GM18868 (cell line): ENCODE measurements at regions not wholly inside any gene's neighbourhood (a gene's known extent, or its start where the extent isn't known, plus 50 kb on each side); places are given as distances from the start of the nearest gene placed in this dataset.

ENCODE experiments used
- ATAC-seq: cut with Tn5 transposase; IDR thresholded peaks from one replicate; pipeline ENCODE4 v1.9.1; 2021; ENCODE audit warnings: mild to moderate bottlenecking, moderate library complexity; ENCODE audit not compliant: unreplicated experiment

DNA sequence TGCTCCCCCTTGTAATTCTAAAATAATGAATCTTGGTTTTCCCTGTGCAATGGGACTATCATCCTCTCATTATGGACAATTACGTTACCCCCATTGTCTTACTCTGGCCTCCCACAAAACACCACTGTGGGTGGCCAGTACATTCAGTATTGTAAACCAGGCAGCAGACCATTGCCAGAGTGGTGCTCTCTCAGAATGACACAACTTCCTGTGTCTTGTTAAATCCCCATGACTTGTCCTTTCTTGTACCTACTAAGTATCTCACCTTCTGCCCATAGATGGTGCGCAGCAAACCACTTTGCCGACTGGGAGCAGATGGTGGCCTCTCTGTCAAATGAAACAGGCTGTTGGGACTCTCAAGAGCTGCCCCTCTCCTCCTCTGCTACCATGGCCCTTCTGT is 287.1 kb upstream of the RAG2 start:
- ATAC-seq = peak; percentile 45

DNA sequence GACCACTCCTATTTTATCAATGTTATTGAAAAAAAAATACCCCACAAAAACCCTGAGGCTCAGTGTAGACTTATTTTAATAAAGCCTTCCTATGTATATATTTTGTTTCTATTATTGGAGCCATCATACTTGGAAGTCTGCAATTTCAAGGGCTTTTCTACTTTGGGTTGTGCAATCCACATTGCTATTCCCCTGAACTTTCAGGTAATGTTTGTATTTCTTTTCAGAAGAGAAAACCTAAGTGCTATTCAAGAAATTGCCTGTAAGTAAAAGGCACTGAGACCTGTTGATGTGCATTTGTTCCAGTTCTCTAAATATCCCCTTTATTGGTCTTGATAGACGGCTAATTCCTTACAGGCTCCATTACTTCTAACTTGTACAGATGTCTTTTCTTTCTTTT is 280.7 kb upstream of the RAG2 start:
- ATAC-seq = no peak

DNA sequence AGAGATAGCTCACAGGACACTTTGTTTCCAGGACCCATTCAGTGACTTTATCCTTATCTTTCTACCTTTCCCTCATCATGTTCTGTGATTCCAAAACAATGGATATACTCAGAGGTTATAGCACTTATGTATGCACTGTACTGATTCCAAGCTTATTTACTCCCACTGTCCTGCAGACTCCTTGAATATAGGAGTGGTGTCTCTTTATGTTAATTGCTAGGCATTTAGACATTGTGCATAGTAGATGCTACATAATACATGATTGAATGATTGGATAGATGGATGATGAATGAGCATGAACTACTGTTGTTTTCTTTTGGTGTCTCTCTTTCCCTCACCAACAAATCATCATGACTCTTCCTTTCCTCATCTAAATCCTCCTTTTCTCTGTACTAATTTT is 279.1 kb upstream of the RAG2 start:
- no peak for ATAC-seq

DNA sequence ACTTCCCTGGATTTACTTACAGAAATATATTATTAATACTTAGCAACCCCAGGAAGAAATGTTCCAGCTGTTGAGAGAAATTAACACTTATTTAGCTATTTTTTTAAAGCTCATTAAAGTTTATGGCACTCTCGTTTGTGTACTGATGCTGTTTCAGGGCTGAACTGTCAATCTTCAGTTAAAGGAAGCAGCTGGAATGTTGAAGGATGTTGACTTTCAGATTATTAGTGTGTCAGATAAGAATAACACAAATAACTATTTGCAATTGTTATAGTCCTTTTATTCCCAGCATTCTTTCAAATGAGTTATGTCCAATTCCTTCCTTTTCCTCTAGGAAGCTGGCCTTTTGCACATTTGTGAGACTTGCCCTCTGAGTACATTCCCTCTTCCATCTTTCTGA is 278.2 kb upstream of the RAG2 start:
- ATAC-seq = no peak

DNA sequence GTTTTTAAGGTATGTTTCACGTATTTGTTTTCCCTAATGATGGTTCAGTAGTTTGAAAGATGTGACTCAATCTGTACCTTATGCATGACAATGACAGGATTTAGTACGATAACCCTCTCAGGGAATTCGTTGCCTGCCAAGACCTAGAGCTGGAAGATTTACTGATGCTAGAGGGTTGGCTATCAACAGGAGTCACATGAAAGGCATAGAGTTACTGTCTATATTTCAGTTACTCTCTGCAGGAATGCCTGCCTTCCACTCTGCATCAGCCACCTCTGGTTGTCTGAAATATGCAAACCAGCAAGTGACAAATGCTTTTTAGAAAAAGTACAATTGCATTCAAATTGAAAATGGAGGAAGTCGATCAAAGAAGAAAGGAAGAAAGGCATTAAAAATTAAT is 276.3 kb upstream of the RAG2 start:
- no peak for ATAC-seq

DNA sequence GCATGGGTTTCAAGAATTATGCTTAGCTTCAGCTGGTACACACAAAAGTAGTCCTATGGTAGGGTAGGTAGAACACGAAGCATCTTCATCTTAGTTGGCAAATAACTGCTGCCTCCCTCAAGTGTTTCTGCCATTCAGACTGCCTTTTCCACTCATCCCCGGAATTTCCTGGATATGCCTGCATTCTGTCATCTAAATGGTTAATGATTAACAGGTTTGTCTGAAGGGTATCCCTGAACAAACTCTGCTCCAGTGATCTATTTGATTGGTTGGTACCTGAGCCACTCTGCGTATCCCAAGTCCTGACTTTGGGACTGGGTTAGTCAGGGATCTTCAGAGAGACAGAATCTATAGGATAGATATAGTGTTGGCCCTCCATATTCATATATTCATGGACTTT is 272.3 kb upstream of the RAG2 start:
- ATAC-seq = no peak

DNA sequence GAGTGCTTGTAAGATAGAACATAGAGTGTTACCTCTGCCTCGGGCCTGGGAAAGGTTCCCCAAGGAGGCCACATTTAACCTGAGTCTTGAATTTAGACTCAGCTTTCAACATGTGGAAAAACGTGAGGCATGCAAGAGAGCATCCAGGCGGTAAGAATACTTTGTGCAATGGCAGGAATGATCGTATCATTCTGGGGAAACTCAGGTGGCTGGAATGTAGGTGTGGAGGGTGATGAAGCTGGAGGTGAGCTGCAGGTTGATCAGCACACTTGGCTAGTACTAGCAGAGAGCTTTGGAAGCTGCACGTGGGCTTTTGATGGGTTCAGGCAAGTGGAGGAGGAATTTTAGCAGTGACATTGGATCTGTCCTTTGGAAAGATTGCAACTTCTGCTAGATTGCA is 270.3 kb upstream of the RAG2 start:
- no peak for ATAC-seq

DNA sequence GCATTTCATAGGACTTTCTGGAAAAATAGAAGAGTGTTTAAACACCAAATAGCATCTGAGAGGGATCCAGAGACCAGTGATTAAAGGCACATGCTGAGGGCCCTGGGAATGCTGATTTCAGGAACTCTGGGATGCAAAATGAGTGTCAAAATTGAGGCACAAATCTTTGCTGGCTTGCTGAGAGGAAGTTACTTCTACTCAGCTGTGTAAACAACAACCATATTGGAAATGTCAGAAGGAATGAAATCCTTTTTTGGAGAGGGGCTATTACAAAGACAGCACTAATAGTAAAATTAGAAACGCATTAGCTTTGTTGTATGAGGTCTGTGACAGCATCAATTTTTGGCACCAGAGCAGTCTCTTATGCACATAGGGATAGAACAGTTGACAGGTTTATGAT is 267.8 kb upstream of the RAG2 start:
- ATAC-seq = no peak

DNA sequence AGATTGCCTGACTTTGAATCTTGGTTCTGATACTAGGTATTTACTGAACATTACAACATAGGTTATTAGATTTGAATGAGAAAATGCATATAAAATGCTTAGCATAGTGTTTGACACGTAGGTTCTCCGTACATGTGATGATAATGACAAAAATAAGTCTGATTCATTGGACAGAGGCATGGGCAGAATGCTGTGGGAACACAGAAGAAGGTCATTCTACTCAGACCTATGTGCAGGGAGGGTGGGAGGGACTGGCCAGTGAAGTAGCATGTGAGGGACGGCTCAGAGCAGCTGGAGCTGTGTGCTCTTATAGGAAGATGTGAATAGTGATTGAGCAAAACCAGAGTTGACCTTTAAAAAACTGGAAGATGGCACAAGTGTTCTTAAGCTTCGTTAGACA is 256.8 kb upstream of the RAG2 start:
- no peak for ATAC-seq

DNA sequence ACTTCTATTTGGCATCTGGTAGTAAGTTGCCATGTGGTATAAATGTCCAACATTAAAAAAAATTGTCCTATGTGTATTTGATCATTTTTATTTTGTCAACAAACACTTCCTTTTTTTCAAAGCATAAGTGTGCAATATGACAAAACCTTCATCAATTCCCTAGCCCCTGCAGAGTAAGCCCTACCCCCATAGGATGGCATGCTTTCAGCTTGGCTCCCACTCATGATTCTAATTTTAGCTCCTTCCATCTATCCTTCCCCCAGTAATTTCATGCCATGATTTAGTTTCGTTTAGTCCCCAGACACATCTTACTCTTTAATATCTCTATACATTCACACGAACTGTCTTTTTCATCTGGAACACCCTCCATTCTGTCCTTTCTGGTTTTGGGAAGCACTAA is 250.6 kb upstream of the RAG2 start:
- no peak for ATAC-seq

DNA sequence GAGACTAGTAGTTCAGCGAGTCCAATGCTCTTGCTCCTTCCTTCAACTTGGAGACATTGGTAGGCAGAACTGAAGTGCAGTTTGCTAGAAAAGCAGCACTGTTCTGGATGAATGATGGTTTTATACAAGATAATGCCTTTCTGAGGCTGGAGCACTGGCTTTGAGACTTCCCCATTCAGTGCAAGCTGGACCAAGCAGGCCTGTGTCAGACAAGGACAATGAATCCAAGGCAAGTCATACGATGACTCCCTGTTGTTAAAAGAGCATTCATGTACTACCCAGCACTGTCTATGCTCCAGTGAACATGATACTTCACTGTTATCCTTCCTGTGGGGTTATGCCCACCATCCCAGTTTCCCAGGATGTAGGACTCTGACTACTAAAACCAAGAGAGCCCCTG is 242.3 kb upstream of the RAG2 start:
- ATAC-seq = no peak

DNA sequence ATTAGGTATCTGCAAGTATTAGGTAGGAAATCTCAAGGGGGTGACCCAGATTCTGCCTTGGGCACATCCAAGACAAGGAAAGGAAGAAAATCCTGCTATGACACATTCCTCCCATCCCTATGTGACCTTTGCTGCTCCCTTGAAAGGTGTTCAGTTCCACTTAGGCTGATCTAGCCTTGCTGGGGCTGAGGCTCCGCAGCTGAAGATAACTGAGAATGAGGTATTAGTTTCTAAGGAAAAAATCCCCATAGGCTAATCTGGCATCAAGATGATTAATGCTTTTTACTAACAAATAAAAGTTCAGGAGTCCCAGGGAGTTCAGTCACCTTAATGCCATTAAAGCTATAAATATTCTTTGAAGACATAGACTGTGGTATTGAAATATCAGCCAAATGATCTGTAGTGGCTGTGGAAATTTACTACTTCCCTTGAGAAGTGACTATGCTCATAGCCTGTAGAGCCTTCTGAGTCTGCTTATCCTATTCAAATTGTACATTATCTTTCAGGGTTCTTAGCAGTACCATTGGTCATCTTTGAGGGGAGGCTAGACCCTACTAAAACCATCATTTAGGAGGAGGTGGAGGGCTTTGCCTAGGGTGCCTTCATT is 239.9 kb upstream of the RAG2 start:
- no peak for ATAC-seq

DNA sequence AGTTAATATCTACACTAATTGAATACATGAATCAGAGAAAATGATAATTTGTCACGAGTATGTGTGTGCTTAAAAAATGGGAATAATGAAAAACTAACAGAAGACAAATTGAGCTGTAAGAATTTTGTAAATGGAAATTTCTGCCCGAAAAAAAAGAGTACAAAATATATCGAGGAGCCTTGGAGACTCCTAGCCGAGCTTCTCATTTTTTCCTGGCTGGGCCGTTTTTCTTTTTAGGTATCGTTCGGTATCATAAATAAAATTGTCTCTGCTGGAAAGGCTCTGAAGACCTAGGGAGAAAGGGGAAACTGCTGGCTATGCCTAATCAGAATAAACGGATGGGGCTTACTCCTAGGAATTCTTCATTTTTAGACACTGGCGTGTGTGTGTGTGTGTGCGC is 227.2 kb upstream of the RAG2 start:
- ATAC-seq = no peak

DNA sequence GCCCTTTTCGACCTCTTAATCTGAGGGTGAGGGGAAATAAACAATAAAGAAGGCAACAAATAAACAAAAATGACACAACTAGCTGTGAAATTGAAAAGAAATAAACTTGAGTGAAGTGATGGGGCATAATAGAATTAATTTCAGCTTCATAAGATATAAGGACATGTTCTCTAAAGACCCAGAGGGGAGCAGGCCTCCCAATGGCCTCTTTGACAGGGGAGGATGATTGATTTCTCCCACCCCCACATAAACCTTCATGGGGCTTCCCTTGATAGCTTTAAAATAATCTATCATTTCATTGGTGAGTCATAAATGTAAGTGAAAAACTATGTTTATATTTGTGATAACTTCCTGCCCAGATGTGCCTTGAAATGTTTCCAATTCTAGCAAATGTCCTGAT is 226.3 kb upstream of the RAG2 start:
- no peak for ATAC-seq

DNA sequence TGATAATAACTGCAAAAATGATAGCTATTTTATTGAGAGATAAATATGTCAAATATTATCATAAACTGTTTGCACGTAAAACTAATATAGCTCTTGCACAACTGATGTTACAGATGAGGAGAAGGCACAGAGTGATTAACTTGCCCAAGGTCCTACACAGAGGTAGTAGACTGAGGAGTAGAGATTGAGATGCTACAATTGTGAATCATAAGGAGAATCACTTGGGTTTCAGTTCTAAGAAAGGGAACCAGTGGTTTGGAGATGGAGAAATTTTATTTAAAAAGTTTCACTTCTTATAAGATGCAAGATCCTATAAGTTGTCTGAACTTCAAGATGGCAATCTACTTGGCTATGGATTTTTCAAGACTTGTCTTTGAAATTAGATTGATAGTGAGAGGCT is 224.8 kb upstream of the RAG2 start:
- ATAC-seq = no peak

DNA sequence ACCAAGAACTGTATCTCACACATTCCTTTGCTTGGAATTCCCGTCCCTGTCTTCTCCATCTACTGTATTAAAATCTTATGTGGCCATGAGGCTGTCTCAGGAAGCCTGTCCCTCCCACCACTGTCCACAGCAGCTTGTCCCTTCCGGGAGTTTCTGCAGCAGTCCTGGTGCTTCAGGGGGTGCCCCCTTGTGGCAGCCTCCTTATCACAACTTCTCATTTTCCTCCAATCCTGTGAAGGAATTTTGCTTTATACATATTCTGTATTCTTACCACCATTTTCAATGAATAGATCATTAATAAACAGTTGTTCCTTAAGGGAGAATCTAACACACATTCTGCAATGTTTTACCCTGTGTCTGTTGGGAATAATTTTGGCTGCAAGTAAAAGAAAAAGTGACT is 220.4 kb upstream of the RAG2 start:
- peak; percentile 38 for ATAC-seq

DNA sequence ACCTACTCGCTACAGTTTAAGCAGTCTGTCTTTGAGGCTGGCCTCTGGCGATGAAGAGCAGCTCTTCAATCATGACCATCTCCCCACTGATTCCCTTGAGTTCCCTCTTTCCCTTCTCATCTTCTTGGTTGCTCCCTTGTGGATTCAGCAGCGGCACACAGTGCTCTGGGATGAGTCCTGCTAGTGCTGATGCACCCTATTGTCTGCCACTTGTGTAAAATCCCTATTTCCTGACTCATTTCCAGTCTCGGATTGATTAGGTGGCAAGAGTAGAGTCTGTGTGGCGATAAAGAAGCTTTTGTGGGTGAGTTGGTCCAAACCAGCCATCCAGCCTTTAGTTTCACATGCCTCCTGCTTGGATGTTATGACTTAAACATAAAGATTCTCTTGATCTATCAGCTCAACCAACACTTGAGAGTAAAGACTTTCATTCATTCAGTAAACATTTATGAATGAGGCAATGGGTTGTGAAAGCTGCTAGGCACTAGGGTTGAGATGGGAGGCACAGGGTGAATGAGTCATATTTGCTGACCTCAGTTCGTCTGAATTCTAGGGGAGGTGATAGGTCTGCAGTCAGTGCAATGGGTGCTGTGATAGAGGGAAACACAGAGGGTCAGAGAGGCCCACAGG is 219.4 kb upstream of the RAG2 start:
- peak; percentile 54 for ATAC-seq

DNA sequence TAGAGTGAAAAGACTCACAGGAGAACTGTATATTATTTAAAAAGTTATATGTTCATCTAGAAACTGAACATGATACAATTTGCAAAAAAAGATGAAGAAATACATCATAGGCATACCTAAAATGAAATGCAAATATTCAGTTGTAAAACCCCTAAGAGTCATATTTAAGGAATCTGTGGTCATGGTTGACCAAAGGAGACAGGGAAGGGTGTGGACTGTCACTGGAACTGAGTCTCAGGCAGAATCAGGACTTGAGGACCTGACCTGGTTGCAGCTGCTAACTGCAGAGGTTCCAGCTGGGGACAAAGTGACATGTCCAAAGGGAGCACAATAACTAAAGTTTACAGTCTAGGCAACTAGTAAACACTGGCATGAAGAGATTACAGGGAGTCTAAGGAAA is 211.3 kb upstream of the RAG2 start:
- no peak for ATAC-seq

DNA sequence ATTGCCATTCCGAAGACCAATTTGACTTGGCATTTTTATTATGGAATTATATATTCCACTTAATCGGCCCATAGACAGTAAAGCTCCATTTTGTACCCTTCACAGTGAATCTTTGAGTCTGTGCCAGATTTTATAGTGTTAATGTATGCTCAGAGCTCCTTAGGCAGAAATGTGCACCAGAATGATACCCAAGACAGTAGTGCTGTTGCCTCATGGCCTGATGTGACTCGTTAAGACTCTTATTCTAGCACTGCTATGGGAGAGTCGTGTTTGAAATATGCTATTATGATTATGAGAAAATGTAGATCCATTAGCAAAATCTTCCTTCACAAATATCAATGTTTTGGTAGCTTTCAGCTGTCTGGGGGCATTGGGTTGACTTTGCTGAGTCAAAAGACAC is 209.8 kb upstream of the RAG2 start:
- no peak for ATAC-seq

DNA sequence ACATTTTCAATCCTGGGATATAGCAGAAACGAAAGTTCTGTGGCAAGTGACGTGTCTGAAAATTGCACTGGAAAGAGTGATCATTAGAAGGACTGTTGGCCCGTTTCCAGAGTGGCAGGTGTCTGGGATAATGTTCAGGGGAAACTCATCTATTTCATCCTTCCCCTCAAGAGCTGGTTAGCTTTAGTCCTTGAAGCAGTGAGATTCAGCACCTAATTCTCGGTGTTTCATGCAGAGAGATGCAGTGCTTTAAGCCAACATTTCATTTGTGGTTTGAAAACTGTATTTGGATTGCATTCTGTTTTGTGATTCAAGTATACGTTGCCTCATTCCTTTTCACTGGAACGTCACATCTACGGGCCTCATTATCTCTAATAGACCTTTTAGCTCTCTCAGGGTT is 205.0 kb upstream of the RAG2 start:
- no peak for ATAC-seq

DNA sequence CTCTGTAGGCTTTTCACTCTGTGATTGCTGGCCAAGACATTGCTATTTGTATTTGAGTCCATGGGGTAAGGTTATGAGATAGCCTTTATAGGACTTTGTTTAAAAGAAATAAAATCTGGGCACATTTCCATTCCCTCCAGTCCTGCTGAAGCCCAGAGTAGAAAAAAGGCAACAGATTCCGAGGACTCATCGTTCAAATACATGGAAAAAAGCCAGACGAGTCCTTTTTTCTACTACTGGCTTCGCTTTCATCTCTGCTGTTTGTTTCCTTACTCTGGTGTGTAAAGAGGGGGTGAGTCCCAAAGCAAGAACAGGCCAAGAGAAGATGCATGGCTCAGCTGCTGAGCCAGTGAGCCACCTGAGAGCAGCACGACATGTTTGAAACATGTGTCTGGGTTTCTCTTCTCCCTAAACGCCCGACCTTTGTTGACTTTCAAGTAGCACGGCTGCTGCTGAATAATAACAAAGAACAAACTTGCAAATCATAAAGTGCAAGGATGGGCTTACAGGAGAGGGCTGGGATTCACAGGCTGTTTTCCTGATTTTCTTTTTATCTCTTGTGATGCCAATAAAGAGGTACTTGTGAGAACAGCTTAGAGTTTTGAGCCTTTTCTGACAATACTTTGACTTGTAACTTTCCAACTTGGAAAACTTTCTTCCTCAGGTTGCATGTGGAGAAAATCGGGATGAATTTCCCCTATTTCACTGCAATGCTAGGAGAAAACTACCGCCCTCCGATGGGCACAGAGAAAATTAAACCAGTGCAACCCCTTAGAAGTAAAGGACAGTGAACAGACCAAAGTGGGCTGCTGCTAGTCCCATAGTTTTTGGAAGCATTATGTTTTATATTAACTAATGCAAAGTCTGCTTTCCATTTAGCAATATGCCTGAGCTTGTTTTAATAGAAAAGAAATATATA is 195.2 kb upstream of the RAG2 start:
- ATAC-seq = no peak

DNA sequence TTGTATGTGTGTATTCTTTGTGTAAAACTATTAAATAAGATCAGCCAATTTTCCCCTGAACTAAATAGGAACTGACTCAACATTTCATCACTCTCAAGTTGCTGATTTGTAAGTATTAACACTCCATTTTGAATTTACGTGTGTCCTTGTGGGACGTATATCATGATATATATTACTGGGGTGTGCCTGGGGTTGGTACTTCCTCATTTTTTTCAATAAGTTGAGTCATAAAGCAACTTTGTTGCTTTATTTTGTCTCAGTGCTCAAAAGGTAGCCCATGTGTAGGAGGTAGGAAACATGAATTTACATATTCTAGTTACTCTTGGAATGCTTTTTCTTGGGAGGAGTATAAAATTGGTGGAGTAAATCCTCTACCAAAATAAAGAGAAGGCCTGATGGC is 193.9 kb upstream of the RAG2 start:
- peak; percentile 45 for ATAC-seq
